HEK293T (cell line): ENCODE measurements at regions not wholly inside any gene's neighbourhood (a gene's known extent, or its start where the extent isn't known, plus 50 kb on each side); places are given as distances from the start of the nearest gene placed in this dataset.

Source experiments
- CTCF ChIA-PET: fragments of 350-600 bp; formaldehyde crosslinking; extraction: SDS; loops from one replicate; lab custom pipeline; 2021; ENCODE audit warnings: antibody characterized with exemption, inconsistent platforms; lab: Yijun Ruan, JAX
- POLR2A ChIA-PET: fragments of 350-600 bp; formaldehyde crosslinking; extraction: SDS; loops from one replicate; lab custom pipeline; 2020; ENCODE audit warnings: antibody characterized with exemption, inconsistent platforms; lab: Yijun Ruan, JAX
- DNase-seq: peaks from one replicate; pipeline ENCODE4 v3.0.0; 2012; ENCODE audit warnings: mixed read lengths; ENCODE audit errors: extremely low spot score
- ARNT ChIP-seq: fragments of 450-650 bp; IDR thresholded peaks from 2 replicates; pipeline ENCODE4 v1.6.1; 2017; ENCODE audit warnings: mild to moderate bottlenecking
- BHLHE40 ChIP-seq: fragments of 450-650 bp; IDR thresholded peaks from 2 replicates; pipeline ENCODE4 v1.6.1; 2016; ENCODE audit warnings: mild to moderate bottlenecking, moderate library complexity, borderline replicate concordance
- CTBP1 ChIP-seq: fragments of 450-650 bp; IDR thresholded peaks from 2 replicates; pipeline ENCODE4 v1.6.1; 2016; ENCODE audit warnings: borderline replicate concordance
- ELF4 ChIP-seq: fragments of 450-650 bp; IDR thresholded peaks from 2 replicates; pipeline ENCODE4 v1.6.1; 2017; ENCODE audit warnings: antibody characterized with exemption
- FOXA1 ChIP-seq: fragments of 450-650 bp; IDR thresholded peaks from 2 replicates; pipeline ENCODE4 v1.6.1; 2016; ENCODE audit warnings: mild to moderate bottlenecking
- FOXK2 ChIP-seq: fragments of 450-650 bp; IDR thresholded peaks from 2 replicates; pipeline ENCODE4 v1.6.1; 2016; ENCODE audit warnings: mild to moderate bottlenecking
- FOXM1 ChIP-seq: fragments of 450-650 bp; IDR thresholded peaks from 2 replicates; pipeline ENCODE4 v1.6.1; 2017; ENCODE audit warnings: mild to moderate bottlenecking, borderline replicate concordance
- HDGF ChIP-seq: fragments of 450-650 bp; IDR thresholded peaks from 2 replicates; pipeline ENCODE4 v1.6.1; 2017; ENCODE audit warnings: antibody characterized with exemption, borderline replicate concordance
- L3MBTL2 ChIP-seq: fragments of 450-650 bp; conservative IDR thresholded peaks from 2 replicates; pipeline ENCODE4 v1.6.1; 2016; ENCODE audit warnings: mild to moderate bottlenecking
- LEF1 ChIP-seq: fragments of 450-650 bp; IDR thresholded peaks from 2 replicates; pipeline ENCODE4 v1.6.1; 2017; ENCODE audit warnings: mild to moderate bottlenecking, borderline replicate concordance
- NFRKB ChIP-seq: fragments of 450-650 bp; IDR thresholded peaks from 2 replicates; pipeline ENCODE4 v1.6.1; 2016; ENCODE audit warnings: mild to moderate bottlenecking, moderate library complexity
- PKNOX1 ChIP-seq: fragments of 450-650 bp; IDR thresholded peaks from 2 replicates; pipeline ENCODE4 v1.6.1; 2016
- SP1 ChIP-seq: fragments of 450-650 bp; IDR thresholded peaks from 2 replicates; pipeline ENCODE4 v1.6.1; 2017
- SUZ12 ChIP-seq: fragments of 450-650 bp; IDR thresholded peaks from 2 replicates; pipeline ENCODE4 v1.6.1; 2016; ENCODE audit warnings: mild to moderate bottlenecking
- TARDBP ChIP-seq: fragments of 450-650 bp; IDR thresholded peaks from 2 replicates; pipeline ENCODE4 v1.6.1; 2016
- ZNF384 ChIP-seq: fragments of 450-650 bp; IDR thresholded peaks from 2 replicates; pipeline ENCODE4 v1.6.1; 2016

GRCh38 chr9:113687680-113688371 is 188.3 kb upstream of the ZNF618 start:
- ChIA-PET CTCF (no interaction called here), POLR2A (no interaction called here)
- DNase-seq = no peak
- TF ChIP-seq BHLHE40 = no peak
- TF ChIP-seq HDGF = no peak
- no peak for TF ChIP-seq NFRKB
- TF ChIP-seq ELF4 = no peak
- no peak for TF ChIP-seq ARNT
- TF ChIP-seq PKNOX1 = no peak
- no peak for TF ChIP-seq FOXM1
- TF ChIP-seq CTBP1 = no peak
- no peak for TF ChIP-seq FOXA1
- TF ChIP-seq L3MBTL2 = no peak
- TF ChIP-seq ZNF384 = no peak
- TF ChIP-seq SP1 = no peak
- TF ChIP-seq SUZ12 = no peak
- no peak for TF ChIP-seq FOXK2
- no peak for TF ChIP-seq TARDBP
- no peak for TF ChIP-seq LEF1

- no peak for DNase-seq
- TF ChIP-seq CTBP1 (no peak), BHLHE40 (no peak), FOXA1 (no peak)
Measured at GRCh38 chr9:113690055-113690740, 185.9 kb upstream of the ZNF618 start.

GRCh38 chr9:113692256-113692655 is 183.9 kb upstream of the ZNF618 start:
- TF ChIP-seq ARNT (no peak), FOXA1 (no peak), SP1 (no peak), L3MBTL2 (no peak), ELF4 (no peak), NFRKB (no peak), TARDBP (no peak), ZNF384 (no peak), CTBP1 (no peak), LEF1 (no peak), SUZ12 (no peak), BHLHE40 (no peak), PKNOX1 (no peak), FOXK2 (no peak), HDGF (no peak), FOXM1 (no peak)
- ChIA-PET POLR2A (no interaction called here), CTCF (no interaction called here)
- DNase-seq = no peak

More at GRCh38 chr9:113690055-113690740, 185.9 kb upstream of the ZNF618 start:
- ChIA-PET CTCF (no interaction called here), POLR2A (no interaction called here)

- CTCF ChIA-PET = no interaction called here
- no peak for DNase-seq
- no peak for TF ChIP-seq SUZ12
- TF ChIP-seq SP1 = no peak
- no peak for TF ChIP-seq PKNOX1
- TF ChIP-seq HDGF = no peak
- no peak for TF ChIP-seq LEF1
- TF ChIP-seq CTBP1 = no peak
- TF ChIP-seq BHLHE40 = no peak
- TF ChIP-seq FOXK2 = no peak
- no peak for TF ChIP-seq ZNF384
- POLR2A ChIA-PET = no interaction called here
Measured at GRCh38 chr9:113694912-113695311, 181.2 kb upstream of the ZNF618 start.

GRCh38 chr9:113695440-113695851 is 180.7 kb upstream of the ZNF618 start:
- no peak for DNase-seq
- ChIA-PET POLR2A (no interaction called here), CTCF (no interaction called here)
- TF ChIP-seq LEF1 = no peak
- TF ChIP-seq L3MBTL2 = no peak
- TF ChIP-seq FOXA1 = no peak
- no peak for TF ChIP-seq SP1
- no peak for TF ChIP-seq FOXM1
- no peak for TF ChIP-seq NFRKB
- TF ChIP-seq PKNOX1 = no peak
- TF ChIP-seq CTBP1 = no peak
- no peak for TF ChIP-seq TARDBP
- TF ChIP-seq HDGF = no peak
- no peak for TF ChIP-seq ELF4
- TF ChIP-seq ZNF384 = no peak
- TF ChIP-seq SUZ12 = no peak

- DNase-seq = no peak
- ChIA-PET POLR2A (no interaction called here), CTCF (no interaction called here)
- no peak for TF ChIP-seq PKNOX1
- TF ChIP-seq SUZ12 = no peak
- no peak for TF ChIP-seq LEF1
- no peak for TF ChIP-seq HDGF
Measured at GRCh38 chr9:113695901-113696300, 180.2 kb upstream of the ZNF618 start.
